B cell (primary cell): ENCODE measurements at regions not wholly inside any gene's neighbourhood (a gene's known extent, or its start where the extent isn't known, plus 50 kb on each side); places are given as distances from the start of the nearest gene placed in this dataset.

Source experiments
- ATAC-seq: fragments of 200-7000 bp; cut with Tn5 transposase; one replicate; pipeline ENCODE4 v1.10.0; 2021; ENCODE audit warnings: low read depth, mild to moderate bottlenecking, moderate number of reproducible peaks, moderate library complexity
- CTCF ChIA-PET: fragments of 350-600 bp; sonication (Branson Sonifier 250); formaldehyde crosslinking; loops from one replicate; lab custom pipeline; 2021; ENCODE audit warnings: antibody characterized with exemption, inconsistent platforms; lab: Charles Lee
- POLR2A ChIA-PET: fragments of 350-600 bp; sonication (Branson Sonifier 250); formaldehyde crosslinking; loops from one replicate; lab custom pipeline; 2021; ENCODE audit warnings: antibody characterized with exemption; lab: Charles Lee
- DNase-seq: peaks from one replicate; pipeline ENCODE4 v3.0.0; 2013
- H2AFZ ChIP-seq: 2 replicates; pipeline ENCODE4 v1.6.1; 2012; ENCODE audit warnings: mild to moderate bottlenecking, low read depth, low read length; ENCODE audit not compliant: insufficient read depth, poor library complexity, severe bottlenecking
- H3K27ac ChIP-seq, 2 donors: 1 replicate in 1 of 2; 2 replicates in 1 of 2; pipeline ENCODE4 v1.5.1; 2012 to 2013; ENCODE audit warnings: low read length in 2 of 2, mild to moderate bottlenecking in 2 of 2, moderate library complexity in 1 of 2
- H3K27me3 ChIP-seq, 4 experiments: fragments of 200-600 bp in 1 of 4; sonication (generic) in 1 of 4; replicated peaks in 1 of 4; 1 replicate in 2 of 4; 2 replicates in 2 of 4; pipeline versions ENCODE4 v1.6.1 to v1.7.0; 2013 to 2016; ENCODE audit warnings: low read length in 3 of 4, mild to moderate bottlenecking in 2 of 4, mixed read lengths in 1 of 4, moderate library complexity in 1 of 4; ENCODE audit not compliant: insufficient read depth in 4 of 4, control insufficient read depth in 3 of 4; ENCODE audit errors: control extremely low read depth in 1 of 4
- H3K36me3 ChIP-seq, 2 experiments: replicated peaks in 1 of 2; 1 replicate in 1 of 2; 2 replicates in 1 of 2; pipeline versions ENCODE4 v1.6.1 to v1.7.1; 2013; ENCODE audit warnings: low read length in 1 of 2; ENCODE audit not compliant: insufficient read depth in 2 of 2, control insufficient read depth in 1 of 2; ENCODE audit errors: control extremely low read depth in 1 of 2, extremely low read depth in 1 of 2
- H3K4me1 ChIP-seq, 2 donors: fragments of 200-600 bp in 1 of 2; sonication (generic) in 1 of 2; 1 replicate in 1 of 2; 2 replicates in 1 of 2; pipeline versions ENCODE4 v1.5.1 to v1.6.1; 2013 to 2017; ENCODE audit warnings: low read length in 2 of 2; ENCODE audit not compliant: control insufficient read depth in 2 of 2, insufficient read depth in 2 of 2
- H3K4me2 ChIP-seq: replicated peaks from 2 replicates; pipeline ENCODE3; 2012; ENCODE audit warnings: mild to moderate bottlenecking, low read depth, low read length; ENCODE audit not compliant: poor library complexity, severe bottlenecking
- H3K4me3 ChIP-seq, 5 experiments: fragments of 200-600 bp in 1 of 5; sonication (generic) in 1 of 5; 1 replicate in 3 of 5; 2 replicates in 2 of 5; pipeline versions ENCODE4 v1.5.1 to v1.7.0; 2011 to 2016; ENCODE audit warnings: low read length in 4 of 5, mild to moderate bottlenecking in 4 of 5, low read depth in 2 of 5, control low read depth in 1 of 5, moderate library complexity in 1 of 5; ENCODE audit not compliant: insufficient read depth in 1 of 5; ENCODE audit errors: control extremely low read depth in 1 of 5, extremely low read depth in 1 of 5
- H3K79me2 ChIP-seq: fragments of 200-600 bp; sonication (generic); one replicate; pipeline ENCODE4 v1.6.0; 2016; ENCODE audit warnings: low read length; ENCODE audit not compliant: control insufficient read depth, insufficient read depth
- H3K9ac ChIP-seq: fragments of 200-600 bp; sonication (generic); 2 replicates; pipeline ENCODE4 v1.6.1; 2017; ENCODE audit warnings: mild to moderate bottlenecking, low read length, moderate library complexity
- H3K9me3 ChIP-seq, 3 donors: one replicate each; pipeline versions ENCODE4 v1.6.1 to v1.7.1; 2013; ENCODE audit warnings: low read length in 2 of 3; ENCODE audit not compliant: control insufficient read depth in 2 of 3, insufficient read depth in 1 of 3; ENCODE audit errors: control extremely low read depth in 1 of 3
- H4K20me1 ChIP-seq: 2 replicates; pipeline ENCODE4 v1.6.0; 2012; ENCODE audit warnings: mild to moderate bottlenecking, low read length; ENCODE audit not compliant: insufficient read depth, control insufficient read depth, poor library complexity, severe bottlenecking
- H3K27ac Mint-ChIP-seq: one replicate; pipeline ENCODE4 v1.8.0; 2021; ENCODE audit warnings: mixed read lengths
- H3K27me3 Mint-ChIP-seq: one replicate; pipeline ENCODE4 v1.8.0; 2021; ENCODE audit warnings: mixed read lengths
- H3K4me1 Mint-ChIP-seq: one replicate; pipeline ENCODE4 v1.8.0; 2021; ENCODE audit warnings: mixed read lengths
- H3K4me3 Mint-ChIP-seq: one replicate; pipeline ENCODE4 v1.8.0; 2021; ENCODE audit warnings: mixed read lengths
- H3K9me3 Mint-ChIP-seq: one replicate; pipeline ENCODE4 v1.8.0; 2022; ENCODE audit warnings: mixed read lengths; ENCODE audit not compliant: insufficient read depth
- EZH2 ChIP-seq: IDR thresholded peaks from 2 replicates; pipeline ENCODE4 v1.6.1; 2012; ENCODE audit warnings: borderline replicate concordance, low read depth, mild to moderate bottlenecking, moderate library complexity, low read length; ENCODE audit not compliant: insufficient read depth, poor library complexity, severe bottlenecking
- WGBS: methylation state at CpG from one replicate; pipeline ENCODE4 v1.1.5; 2013; ENCODE audit warnings: missing lambda C conversion rate; ENCODE audit not compliant: insufficient coverage; 5-methylcytosine and 5-hydroxymethylcytosine counted together
- intact Hi-C: fragments of 100-400 bp; cut with micrococcal nuclease; formaldehyde crosslinking; loops from one replicate; pipeline ENCODE4 v1.10.0; 2022
- TF ChIP-seq, protein P1 (sequence below): fragments of 200-600 bp; IDR thresholded peaks from one replicate; pipeline ENCODE4 v1.8.0; 2022; ENCODE audit warnings: antibody characterized with exemption, mild to moderate bottlenecking

DNA sequence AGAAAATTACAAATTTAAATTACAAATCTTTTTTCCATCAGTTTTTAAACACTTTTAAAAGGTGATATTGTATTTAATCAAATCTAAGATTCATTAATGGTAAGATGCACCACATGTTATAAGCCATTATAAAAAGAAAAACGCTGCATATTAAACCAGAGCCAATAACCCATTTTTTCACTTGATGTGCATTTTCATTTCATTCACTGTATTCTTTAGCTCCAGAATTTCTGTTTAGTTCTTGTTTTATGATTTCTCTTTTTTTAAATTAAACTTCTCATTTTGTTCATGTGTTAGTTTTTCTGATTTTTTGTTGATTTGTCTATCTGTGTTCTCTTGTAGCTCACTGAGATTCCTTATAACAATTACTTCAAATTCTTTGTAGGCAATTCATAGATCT lies 62.4 kb upstream of the MBOAT2 start:
- TF ChIP-seq EZH2 = no peak
- TF ChIP-seq, protein P1, sequence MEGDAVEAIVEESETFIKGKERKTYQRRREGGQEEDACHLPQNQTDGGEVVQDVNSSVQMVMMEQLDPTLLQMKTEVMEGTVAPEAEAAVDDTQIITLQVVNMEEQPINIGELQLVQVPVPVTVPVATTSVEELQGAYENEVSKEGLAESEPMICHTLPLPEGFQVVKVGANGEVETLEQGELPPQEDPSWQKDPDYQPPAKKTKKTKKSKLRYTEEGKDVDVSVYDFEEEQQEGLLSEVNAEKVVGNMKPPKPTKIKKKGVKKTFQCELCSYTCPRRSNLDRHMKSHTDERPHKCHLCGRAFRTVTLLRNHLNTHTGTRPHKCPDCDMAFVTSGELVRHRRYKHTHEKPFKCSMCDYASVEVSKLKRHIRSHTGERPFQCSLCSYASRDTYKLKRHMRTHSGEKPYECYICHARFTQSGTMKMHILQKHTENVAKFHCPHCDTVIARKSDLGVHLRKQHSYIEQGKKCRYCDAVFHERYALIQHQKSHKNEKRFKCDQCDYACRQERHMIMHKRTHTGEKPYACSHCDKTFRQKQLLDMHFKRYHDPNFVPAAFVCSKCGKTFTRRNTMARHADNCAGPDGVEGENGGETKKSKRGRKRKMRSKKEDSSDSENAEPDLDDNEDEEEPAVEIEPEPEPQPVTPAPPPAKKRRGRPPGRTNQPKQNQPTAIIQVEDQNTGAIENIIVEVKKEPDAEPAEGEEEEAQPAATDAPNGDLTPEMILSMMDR = no peak
- intact Hi-C loops = no loop called here

DNA sequence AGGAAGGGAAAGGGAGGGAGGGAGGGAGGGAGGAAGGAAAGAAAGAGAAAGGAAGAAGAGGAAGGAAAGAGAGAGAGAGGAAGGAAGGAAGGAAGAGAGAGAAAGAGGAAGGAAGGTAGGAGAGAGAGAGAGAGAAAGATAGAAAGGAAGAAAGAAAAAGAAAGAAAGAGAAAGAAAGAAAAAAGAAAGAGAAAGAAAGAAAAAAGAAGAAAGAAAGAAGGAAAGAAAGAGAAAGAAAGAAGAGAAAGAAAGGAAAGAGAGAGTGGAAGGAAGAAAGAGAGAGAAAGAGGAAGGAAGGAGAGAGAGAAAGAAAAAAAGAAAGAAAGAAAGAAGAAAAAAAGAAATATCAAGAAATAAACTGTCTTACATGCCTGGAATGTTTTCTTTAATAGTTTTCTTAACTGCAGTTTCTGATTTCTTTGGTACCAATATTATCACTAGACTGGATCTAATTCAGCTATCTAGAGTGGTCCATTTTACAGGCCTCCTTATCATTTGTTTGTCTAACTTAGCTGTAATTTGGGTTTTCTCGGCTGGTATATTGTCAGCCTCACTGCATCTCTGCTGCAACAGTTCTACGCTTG lies 59.6 kb upstream of the MBOAT2 start:
- WGBS = 80% methylated on average over 1 of the region's 2 CpGs
- Histone ChIP-seq H2AFZ (no peak overlapping the region), H3K27ac (no peak overlapping the region), H3K36me3 (no peaks in the 10 kb centered on the region), H3K4me3 (no peak overlapping the region), H3K9ac (no peak overlapping the region), H3K4me2 (no peak overlapping the region), H3K79me2 (no peaks in the 10 kb centered on the region), H3K27me3 (peaks cover 0 to 4% (median 0%) of the 10 kb centered on the region in 4 experiments), H3K4me1 (no peaks in the 10 kb centered on the region), H4K20me1 (no peaks in the 10 kb centered on the region), H3K9me3 (peaks cover 6 to 13% (median 10%) of the 10 kb centered on the region in 3 donors)
- Mint-ChIP-seq H3K4me1 (no peaks in the 10 kb centered on the region), H3K4me3 (no peak overlapping the region), H3K27me3 (peaks cover 23% of the 10 kb centered on the region), H3K9me3 (peaks cover 10% of the 10 kb centered on the region), H3K27ac (no peak overlapping the region)
- TF ChIP-seq, protein P1 = no peak
- TF ChIP-seq EZH2 = no peak
- no peak for ATAC-seq
- ChIA-PET CTCF (no interaction called here), POLR2A (no interaction called here)
- DNase-seq = no peak
- intact Hi-C loops = no loop called here

More for the DNA sequence above, 62.4 kb upstream of the MBOAT2 start:
- Histone ChIP-seq H3K36me3 (no peaks in the 10 kb centered on the region), H3K4me3 (no peak overlapping the region), H3K27me3 (no peaks in the 10 kb centered on the region), H3K9ac (no peak overlapping the region), H3K27ac (no peak overlapping the region), H3K9me3 (peaks cover 6 to 17% (median 13%) of the 10 kb centered on the region in 3 donors), H3K79me2 (no peaks in the 10 kb centered on the region), H3K4me1 (no peaks in the 10 kb centered on the region), H3K4me2 (no peak overlapping the region), H2AFZ (no peak overlapping the region), H4K20me1 (no peaks in the 10 kb centered on the region)
- no CpG with 5 or more reads among the region's 1 CpG for WGBS
- Mint-ChIP-seq H3K4me3 (no peak overlapping the region), H3K27ac (no peak overlapping the region), H3K9me3 (peaks cover 18% of the 10 kb centered on the region), H3K4me1 (no peaks in the 10 kb centered on the region), H3K27me3 (peaks cover 29% of the 10 kb centered on the region)
- ATAC-seq (no peak), DNase-seq (no peak)
- CTCF ChIA-PET = no interaction called here
- POLR2A ChIA-PET = no interaction called here
